ENCODE measurements at regions not wholly inside any gene's neighbourhood (a gene's known extent, or its start where the extent isn't known, plus 50 kb on each side); places are given as distances from the start of the nearest gene placed in this dataset.
A peak's percentile ranks its signal among the peaks of the same experiment; 100 is the strongest.

GRCh38 chr15:62553911-62554563 is 389.0 kb upstream of the C2CD4B start:
- peak; percentile 5 for DNase-seq

- no peak for DNase-seq
Measured at GRCh38 chr15:62558640-62559380, 393.7 kb upstream of the C2CD4B start.

- DNase-seq, result no peak
Measured at GRCh38 chr15:62559381-62559733, 394.3 kb upstream of the C2CD4B start.

- DNase-seq, result no peak
Measured at GRCh38 chr15:62561059-62561519, 396.0 kb upstream of the C2CD4B start.

GRCh38 chr15:62561571-62561970 is 396.5 kb upstream of the C2CD4B start:
- no peak for DNase-seq

GRCh38 chr15:62564886-62565633 is 400.0 kb upstream of the C2CD4B start:
- DNase-seq, result no peak

- DNase-seq, result no peak
Measured at GRCh38 chr15:62565634-62566026, 400.5 kb upstream of the C2CD4B start.

GRCh38 chr15:62566248-62566647 is 401.2 kb upstream of the C2CD4B start:
- no peak for DNase-seq

GRCh38 chr15:62567501-62567900 is 402.4 kb upstream of the C2CD4B start:
- no peak for DNase-seq

- no peak for DNase-seq
Measured at GRCh38 chr15:62568004-62568403, 402.9 kb upstream of the C2CD4B start.

GRCh38 chr15:62568702-62569101 is 403.6 kb upstream of the C2CD4B start:
- DNase-seq, result no peak

GRCh38 chr15:62569460-62570404 is 404.6 kb upstream of the C2CD4B start:
- peak; percentile 50 for DNase-seq

GRCh38 chr15:62570405-62570783 is 405.3 kb upstream of the C2CD4B start:
- DNase-seq, result no peak

- DNase-seq, result no peak
Measured at GRCh38 chr15:62571072-62571471, 406.0 kb upstream of the C2CD4B start.

GRCh38 chr15:62572797-62573196 is 407.7 kb upstream of the C2CD4B start:
- DNase-seq, result no peak

GRCh38 chr15:62573876-62574275 is 408.8 kb upstream of the C2CD4B start:
- no peak for DNase-seq

- no peak for DNase-seq
Measured at GRCh38 chr15:62578546-62578945, 413.5 kb upstream of the C2CD4B start.

GRCh38 chr15:62578960-62579359 is 413.9 kb upstream of the C2CD4B start:
- no peak for DNase-seq

- DNase-seq, result no peak
Measured at GRCh38 chr15:62579842-62580241, 414.8 kb upstream of the C2CD4B start.

GRCh38 chr15:62582580-62582979 is 417.5 kb upstream of the C2CD4B start:
- DNase-seq, result no peak

- no peak for DNase-seq
Measured at GRCh38 chr15:62584301-62585235, 419.5 kb upstream of the C2CD4B start.

Measured in OCI-M1 (cell line).